BE2C (cell line): ENCODE measurements at regions not wholly inside any gene's neighbourhood (a gene's known extent, or its start where the extent isn't known, plus 50 kb on each side); places are given as distances from the start of the nearest gene placed in this dataset.

Experiments used
- DNase-seq: peaks from one replicate; pipeline ENCODE4 v3.0.0-alpha.2; 2020
- H3K27me3 ChIP-seq: fragments of 250-450 bp; sonication (Bioruptor Pico); 2 replicates; pipeline ENCODE4 v1.5.1; 2020; ENCODE audit warnings: mild to moderate bottlenecking
- H3K36me3 ChIP-seq: fragments of 250-450 bp; sonication (Bioruptor Pico); 2 replicates; pipeline ENCODE4 v1.5.1; 2020; ENCODE audit warnings: mild to moderate bottlenecking
- H3K4me1 ChIP-seq: fragments of 250-450 bp; sonication (Bioruptor Pico); 2 replicates; pipeline ENCODE4 v1.5.1; 2020
- H3K4me3 ChIP-seq: 2 replicates; pipeline ENCODE4 v1.5.1; 2011; ENCODE audit warnings: low read depth, low read length
- H3K9me3 ChIP-seq: fragments of 250-450 bp; sonication (Bioruptor Pico); 2 replicates; pipeline ENCODE4 v1.5.1; 2020
- TF ChIP-seq, protein P1 (sequence below): IDR thresholded peaks from 2 replicates; pipeline ENCODE4 v1.5.1; 2012; ENCODE audit warnings: mild to moderate bottlenecking, low read depth, low read length

DNA sequence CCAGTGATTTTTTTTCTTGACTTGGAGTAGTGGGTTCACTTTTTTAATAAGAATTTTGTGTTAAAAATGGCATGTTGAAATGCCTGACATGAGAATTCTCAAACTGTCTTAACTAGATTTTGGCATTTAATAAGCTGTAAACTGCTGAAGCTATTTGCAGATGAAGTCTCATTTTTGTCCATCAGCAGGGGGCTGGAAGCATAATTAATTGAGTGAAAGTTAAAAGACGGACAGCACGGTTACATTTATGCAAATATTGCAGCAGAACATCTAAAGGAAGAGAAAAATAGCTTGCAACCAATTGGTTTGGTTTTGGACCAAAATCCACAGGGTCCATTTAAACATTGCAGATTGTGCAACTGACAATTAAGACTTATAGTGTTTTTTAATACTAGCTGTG, 837.3 kb upstream of the KLHL1 start:
- TF ChIP-seq, protein P1, sequence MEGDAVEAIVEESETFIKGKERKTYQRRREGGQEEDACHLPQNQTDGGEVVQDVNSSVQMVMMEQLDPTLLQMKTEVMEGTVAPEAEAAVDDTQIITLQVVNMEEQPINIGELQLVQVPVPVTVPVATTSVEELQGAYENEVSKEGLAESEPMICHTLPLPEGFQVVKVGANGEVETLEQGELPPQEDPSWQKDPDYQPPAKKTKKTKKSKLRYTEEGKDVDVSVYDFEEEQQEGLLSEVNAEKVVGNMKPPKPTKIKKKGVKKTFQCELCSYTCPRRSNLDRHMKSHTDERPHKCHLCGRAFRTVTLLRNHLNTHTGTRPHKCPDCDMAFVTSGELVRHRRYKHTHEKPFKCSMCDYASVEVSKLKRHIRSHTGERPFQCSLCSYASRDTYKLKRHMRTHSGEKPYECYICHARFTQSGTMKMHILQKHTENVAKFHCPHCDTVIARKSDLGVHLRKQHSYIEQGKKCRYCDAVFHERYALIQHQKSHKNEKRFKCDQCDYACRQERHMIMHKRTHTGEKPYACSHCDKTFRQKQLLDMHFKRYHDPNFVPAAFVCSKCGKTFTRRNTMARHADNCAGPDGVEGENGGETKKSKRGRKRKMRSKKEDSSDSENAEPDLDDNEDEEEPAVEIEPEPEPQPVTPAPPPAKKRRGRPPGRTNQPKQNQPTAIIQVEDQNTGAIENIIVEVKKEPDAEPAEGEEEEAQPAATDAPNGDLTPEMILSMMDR: no peak
- Histone ChIP-seq H3K27me3 (no peaks in the 10 kb centered on the region), H3K9me3 (no peaks in the 10 kb centered on the region), H3K36me3 (no peaks in the 10 kb centered on the region), H3K4me3 (no peak overlapping the region), H3K4me1 (no peaks in the 10 kb centered on the region)
- DNase-seq: no peak

DNA sequence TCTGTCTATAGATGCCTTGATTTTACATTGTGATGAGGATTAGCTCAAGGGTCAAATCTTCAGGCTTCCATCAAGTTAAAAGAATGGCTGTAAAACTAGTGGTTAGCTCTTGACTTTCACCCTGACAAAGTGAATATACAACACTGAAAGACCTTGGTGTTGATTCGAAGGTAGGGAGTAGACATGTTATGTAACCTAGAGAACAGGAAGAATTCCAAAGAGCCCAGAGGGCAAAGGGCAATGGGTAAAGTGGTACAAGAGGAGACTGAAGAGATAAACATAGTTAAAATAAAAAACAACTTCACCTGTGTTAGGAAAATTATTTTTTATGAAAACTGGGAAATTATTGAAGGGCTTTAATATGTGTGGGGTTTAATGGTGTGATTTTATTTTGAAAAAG, 833.2 kb upstream of the KLHL1 start:
- Histone ChIP-seq H3K4me1 (no peaks in the 10 kb centered on the region), H3K9me3 (no peaks in the 10 kb centered on the region), H3K36me3 (no peaks in the 10 kb centered on the region), H3K27me3 (no peaks in the 10 kb centered on the region), H3K4me3 (no peak overlapping the region)
- DNase-seq: no peak
- TF ChIP-seq, protein P1: no peak

DNA sequence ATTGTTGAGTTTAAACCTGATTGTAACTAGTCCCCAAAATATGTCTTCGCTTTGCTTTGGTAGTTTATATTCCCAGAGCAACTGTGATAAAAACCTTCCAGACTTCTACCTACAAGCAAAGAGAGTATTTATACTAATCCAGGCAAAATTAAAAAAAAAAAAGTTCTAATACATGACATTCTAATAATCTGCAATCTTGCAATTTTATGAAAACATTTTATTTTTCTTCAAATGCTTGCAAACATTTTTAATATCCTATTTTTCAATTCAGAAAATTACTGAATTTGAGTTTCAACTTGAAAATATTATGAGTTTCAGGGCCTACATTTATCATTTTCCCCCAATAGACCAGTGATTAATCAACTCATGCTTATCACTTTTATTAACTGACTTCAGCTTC, 830.2 kb upstream of the KLHL1 start:
- no peaks in the 10 kb centered on the region for H3K9me3 ChIP-seq
- no peaks in the 10 kb centered on the region for H3K36me3 ChIP-seq
- no peak for DNase-seq
- H3K27me3 ChIP-seq: no peaks in the 10 kb centered on the region
- H3K4me3 ChIP-seq: no peak overlapping the region
- no peaks in the 10 kb centered on the region for H3K4me1 ChIP-seq
- TF ChIP-seq, protein P1: no peak

DNA sequence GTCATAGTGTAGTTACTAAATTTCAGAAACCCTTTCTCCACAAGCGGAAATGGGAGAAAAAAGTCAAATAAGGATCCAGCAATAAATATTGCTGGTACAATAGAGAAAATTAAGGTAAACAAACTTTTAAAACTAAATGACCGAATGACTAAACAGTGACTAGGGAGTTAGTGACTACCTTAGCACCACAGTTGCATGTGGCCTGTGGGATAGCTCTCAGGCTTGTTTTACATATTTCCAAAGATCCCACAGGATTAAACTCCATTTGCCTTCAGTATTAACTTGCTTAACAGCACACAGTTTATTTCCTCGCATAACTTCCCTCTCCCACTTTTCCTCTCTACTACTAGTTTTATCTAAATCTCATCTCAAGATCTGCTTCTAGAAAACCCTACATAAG, 824.3 kb upstream of the KLHL1 start:
- Histone ChIP-seq H3K9me3 (no peaks in the 10 kb centered on the region), H3K4me1 (no peaks in the 10 kb centered on the region), H3K36me3 (no peaks in the 10 kb centered on the region), H3K4me3 (no peak overlapping the region), H3K27me3 (no peaks in the 10 kb centered on the region)
- TF ChIP-seq, protein P1: no peak
- no peak for DNase-seq

DNA sequence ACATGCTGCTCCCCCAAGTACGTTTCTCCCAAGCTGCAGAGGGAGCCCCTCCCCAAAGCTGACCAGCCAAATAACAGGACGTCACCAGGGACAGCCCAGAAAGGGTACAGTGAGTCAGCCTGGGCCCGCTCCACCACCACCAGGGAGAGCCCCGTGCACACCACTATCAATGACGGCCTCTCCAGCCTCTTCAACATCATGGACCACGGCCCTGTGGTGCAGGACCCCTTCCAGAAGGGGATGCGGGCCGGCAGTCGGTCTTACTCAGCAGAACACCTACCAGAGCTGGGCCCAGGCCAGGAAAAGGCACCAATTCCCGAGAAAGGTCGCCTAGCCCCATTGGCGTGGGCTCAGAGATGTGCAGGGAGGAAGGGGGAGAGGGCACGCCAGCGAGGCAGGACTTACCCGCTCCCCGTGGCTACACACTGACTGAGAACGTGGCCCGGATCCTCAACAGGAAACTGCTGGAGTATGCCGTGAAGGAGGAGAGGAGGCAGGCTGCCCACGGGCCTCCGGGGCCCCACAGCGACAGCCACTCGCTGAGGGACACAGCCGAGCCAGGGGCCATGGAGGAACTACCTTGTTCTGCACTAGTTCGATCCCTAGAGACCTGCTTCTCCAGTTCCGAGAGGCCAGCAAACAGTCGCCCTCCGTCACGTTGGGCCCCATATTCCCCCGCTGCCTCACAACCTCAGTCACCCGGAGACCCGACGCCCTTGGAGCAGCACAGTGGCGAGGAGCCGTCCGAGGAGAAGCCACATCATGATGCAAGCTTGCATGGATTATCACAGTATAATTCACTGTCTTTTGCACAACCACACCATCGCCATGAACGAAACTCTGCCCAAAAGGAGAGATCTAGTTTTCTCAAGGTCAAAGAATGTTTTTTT, 815.9 kb upstream of the KLHL1 start:
- H3K9me3 ChIP-seq: no peaks in the 10 kb centered on the region
- no peak for DNase-seq
- H3K36me3 ChIP-seq: no peaks in the 10 kb centered on the region
- TF ChIP-seq, protein P1: no peak
- no peaks in the 10 kb centered on the region for H3K27me3 ChIP-seq
- no peaks in the 10 kb centered on the region for H3K4me1 ChIP-seq
- H3K4me3 ChIP-seq: no peak overlapping the region

DNA sequence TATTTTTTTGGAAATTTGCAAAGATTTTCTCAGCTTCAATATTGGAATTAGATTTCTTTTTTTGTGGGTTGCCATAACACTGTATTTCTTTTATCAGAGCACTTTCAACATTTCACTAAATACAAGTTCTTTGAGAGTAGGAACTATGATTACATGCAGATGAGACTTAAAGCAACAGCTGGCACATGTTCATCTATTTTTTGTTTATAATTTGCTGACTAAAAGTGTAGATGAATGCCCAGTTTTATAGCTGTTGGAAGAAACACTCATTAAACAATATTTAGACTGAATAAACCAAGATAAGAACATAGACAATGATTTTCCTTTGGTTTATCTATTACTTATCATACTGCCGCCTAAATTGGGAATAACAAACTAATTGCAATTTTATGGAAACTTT, 803.0 kb upstream of the KLHL1 start:
- no peak for DNase-seq
- TF ChIP-seq, protein P1: no peak
- H3K27me3 ChIP-seq: no peaks in the 10 kb centered on the region

More for the DNA sequence above, 803.0 kb upstream of the KLHL1 start:
- H3K4me3 ChIP-seq: no peak overlapping the region
- H3K9me3 ChIP-seq: no peaks in the 10 kb centered on the region
- no peaks in the 10 kb centered on the region for H3K36me3 ChIP-seq
- no peaks in the 10 kb centered on the region for H3K4me1 ChIP-seq
